NOMO-1 treated with dmso at 0.1 percent for 144 hours (cell line): ENCODE measurements at regions not wholly inside any gene's neighbourhood (a gene's known extent, or its start where the extent isn't known, plus 50 kb on each side); places are given as distances from the start of the nearest gene placed in this dataset.

Experiments used
- DNase-seq: peaks from one replicate; lab custom pipeline; 2025; ENCODE audit not compliant: unreplicated experiment; lab: John Stamatoyannopoulos, UW

- DNase-seq, result no peak
Measured at GRCh38 chr11:11081288-11081687, 223.4 kb upstream of the ZBED5 start.

- DNase-seq, result no peak
Measured at GRCh38 chr11:11078344-11079086, 220.7 kb upstream of the ZBED5 start.

- no peak for DNase-seq
Measured at GRCh38 chr11:11077898-11078297, 220.0 kb upstream of the ZBED5 start.

GRCh38 chr11:11076879-11077278, 219.0 kb upstream of the ZBED5 start:
- DNase-seq, result no peak

- DNase-seq, result no peak
Measured at GRCh38 chr11:11076276-11076675, 218.4 kb upstream of the ZBED5 start.

GRCh38 chr11:11075515-11076171, 217.8 kb upstream of the ZBED5 start:
- no peak for DNase-seq

- no peak for DNase-seq
Measured at GRCh38 chr11:11074686-11075335, 217.0 kb upstream of the ZBED5 start.

GRCh38 chr11:11073996-11074395, 216.1 kb upstream of the ZBED5 start:
- DNase-seq, result no peak

- no peak for DNase-seq
Measured at GRCh38 chr11:11072067-11072466, 214.2 kb upstream of the ZBED5 start.

GRCh38 chr11:11071486-11071885, 213.6 kb upstream of the ZBED5 start:
- no peak for DNase-seq

- no peak for DNase-seq
Measured at GRCh38 chr11:11070976-11071375, 213.1 kb upstream of the ZBED5 start.

GRCh38 chr11:11069841-11070835, 212.3 kb upstream of the ZBED5 start:
- no peak for DNase-seq

GRCh38 chr11:11068113-11068512, 210.3 kb upstream of the ZBED5 start:
- DNase-seq, result no peak

GRCh38 chr11:11065396-11065795, 207.5 kb upstream of the ZBED5 start:
- no peak for DNase-seq

- no peak for DNase-seq
Measured at GRCh38 chr11:11057472-11057854, 199.6 kb upstream of the ZBED5 start.

GRCh38 chr11:11056749-11057471, 199.1 kb upstream of the ZBED5 start:
- DNase-seq, result no peak

- no peak for DNase-seq
Measured at GRCh38 chr11:11056316-11056715, 198.5 kb upstream of the ZBED5 start.

GRCh38 chr11:11047851-11048610, 190.2 kb upstream of the ZBED5 start:
- no peak for DNase-seq

- DNase-seq, result no peak
Measured at GRCh38 chr11:11046781-11047180, 188.9 kb upstream of the ZBED5 start.
